DMS79 (cell line): ENCODE measurements at regions not wholly inside any gene's neighbourhood (a gene's known extent, or its start where the extent isn't known, plus 50 kb on each side); places are given as distances from the start of the nearest gene placed in this dataset.
A peak's percentile ranks its signal among the peaks of the same experiment; 100 is the strongest.

Experiments used
- DNase-seq: peaks from one replicate; lab custom pipeline; 2025; lab: John Stamatoyannopoulos, UW

DNA sequence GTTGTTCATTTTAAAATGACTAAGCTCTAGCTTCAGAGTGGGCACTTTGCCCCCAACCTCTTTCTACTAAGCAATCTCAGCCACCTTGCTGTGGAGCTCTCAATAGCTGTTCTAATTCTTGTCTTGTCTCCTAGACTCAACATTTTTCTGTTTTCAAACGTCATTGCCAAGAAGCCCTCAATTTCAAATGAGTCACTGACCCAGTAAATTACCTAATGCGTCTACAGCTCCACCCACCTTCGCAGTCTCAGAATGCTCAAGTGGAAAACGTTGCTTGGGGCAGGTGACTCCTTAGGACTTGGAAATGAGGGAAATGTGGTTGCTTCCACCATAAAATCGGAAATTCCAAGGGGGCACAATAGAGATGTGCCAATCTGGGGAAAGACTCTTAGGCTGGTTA, 59.0 kb downstream of the ING2 start:
- no peak for DNase-seq

DNA sequence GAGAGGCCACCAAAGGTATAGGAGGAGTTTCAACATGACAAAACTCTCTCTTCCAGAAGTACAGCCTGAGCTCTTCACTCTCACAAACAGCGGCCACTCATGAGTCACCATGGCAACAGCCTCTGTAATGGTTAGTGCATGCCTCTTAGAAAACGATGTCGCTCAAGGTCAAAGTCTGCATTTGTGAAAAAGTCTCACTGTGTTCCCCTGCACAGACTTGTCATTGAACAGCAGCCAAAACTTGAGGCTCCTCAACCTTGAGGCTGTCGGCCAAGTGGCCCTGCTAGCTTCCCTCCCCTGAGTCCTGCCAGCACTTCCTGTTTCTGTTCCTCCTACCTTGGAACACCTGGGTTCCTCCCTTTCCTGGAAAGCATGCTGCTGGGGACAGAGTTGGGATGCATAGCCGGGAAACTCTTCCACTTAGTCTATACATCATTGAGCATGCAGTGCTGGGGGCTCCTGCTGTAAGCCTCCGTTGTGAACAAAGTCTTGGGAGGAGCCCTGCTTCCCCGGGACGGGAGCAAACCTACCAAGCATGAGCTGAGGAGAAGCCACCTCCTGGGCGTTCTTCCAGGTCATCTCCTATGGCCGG, 66.6 kb downstream of the ING2 start:
- DNase-seq: peak; percentile 92

DNA sequence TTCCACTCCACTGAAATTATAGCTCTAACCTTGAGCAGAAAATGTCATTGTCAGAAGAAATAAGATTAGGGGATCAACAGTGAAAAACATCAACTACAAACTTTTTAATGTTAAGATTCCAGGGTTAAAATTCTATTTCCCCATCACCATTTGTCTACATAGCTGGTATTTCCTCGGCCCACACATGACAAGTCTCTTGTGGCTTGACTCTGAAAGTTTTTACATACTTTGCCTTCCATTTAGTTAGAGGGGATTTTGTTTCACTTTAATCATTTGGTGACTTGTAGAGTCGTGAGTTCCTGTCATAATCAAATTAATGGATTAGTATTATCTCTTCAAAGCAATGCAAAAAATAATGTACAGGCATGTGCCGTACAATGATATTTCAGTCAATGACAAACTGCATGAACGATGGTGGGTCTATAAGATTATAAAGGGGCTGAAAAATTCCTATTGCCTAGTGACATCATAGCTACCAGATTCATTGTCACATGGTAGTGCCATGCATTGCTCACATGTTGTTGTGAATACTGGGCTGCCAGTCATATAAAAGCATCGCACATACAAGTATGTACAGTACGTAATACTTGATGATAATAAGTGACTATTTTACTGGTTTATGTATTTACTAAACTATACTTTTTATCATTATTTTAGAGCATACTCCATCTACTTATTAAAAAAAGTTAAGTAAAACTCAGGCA, 72.0 kb downstream of the ING2 start:
- no peak for DNase-seq

DNA sequence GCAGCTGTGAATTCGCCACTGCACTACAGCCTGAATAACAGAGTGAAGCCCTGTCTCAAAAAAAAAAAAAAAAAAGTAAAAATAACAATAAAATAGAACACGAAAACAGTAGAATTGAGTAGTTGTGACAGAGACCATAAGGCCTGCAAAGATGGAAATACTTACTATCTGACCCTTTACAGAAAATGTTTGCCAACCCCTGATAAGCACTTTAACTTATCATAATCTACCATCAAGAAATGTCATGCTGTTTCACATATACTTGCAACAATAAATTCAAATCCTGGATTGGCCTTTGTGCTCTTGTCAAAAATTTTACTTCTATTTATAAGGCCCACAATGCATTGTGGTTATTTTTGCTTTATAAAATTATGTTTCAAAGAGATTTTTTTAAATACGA, 75.5 kb downstream of the ING2 start:
- DNase-seq: no peak

DNA sequence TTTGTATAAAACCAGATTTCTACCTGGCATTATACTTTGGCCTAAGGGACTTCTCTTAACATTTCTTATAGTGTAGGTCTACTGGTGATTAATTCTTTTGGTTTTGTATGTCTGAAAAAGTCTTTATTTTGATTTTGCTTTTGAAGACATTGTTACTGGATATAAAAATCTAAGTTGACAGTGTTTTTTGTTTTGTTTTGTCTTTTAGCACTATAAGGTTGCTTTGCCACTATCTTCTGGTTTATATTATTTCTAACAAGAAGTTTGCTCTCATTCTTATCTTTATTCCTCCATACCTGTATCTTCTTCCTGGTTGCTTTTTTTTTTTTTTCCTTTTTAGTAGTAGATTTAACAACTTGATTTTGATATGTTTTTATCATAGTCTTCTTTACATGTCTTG, 76.0 kb downstream of the ING2 start:
- no peak for DNase-seq

DNA sequence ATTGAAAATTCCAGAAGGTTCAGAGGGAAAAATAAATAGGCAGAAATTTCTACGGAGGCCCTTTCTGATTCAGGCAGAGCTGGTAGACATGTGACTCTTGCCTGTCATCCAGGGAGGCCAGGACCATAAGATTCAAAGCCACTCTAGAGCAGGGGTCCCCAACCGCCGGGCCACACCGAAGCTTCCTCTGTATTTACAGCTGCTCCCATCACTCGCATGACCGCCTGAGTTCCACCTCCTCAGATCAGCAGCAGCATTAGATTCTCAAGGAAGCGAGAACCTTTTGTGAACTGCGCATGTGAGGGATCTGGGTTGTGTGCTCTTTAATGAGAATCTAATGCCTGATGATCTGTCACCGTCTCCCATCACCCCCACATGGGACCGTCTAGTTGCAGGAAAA, 72.2 kb downstream of the RWDD4 start:
- DNase-seq: no peak

DNA sequence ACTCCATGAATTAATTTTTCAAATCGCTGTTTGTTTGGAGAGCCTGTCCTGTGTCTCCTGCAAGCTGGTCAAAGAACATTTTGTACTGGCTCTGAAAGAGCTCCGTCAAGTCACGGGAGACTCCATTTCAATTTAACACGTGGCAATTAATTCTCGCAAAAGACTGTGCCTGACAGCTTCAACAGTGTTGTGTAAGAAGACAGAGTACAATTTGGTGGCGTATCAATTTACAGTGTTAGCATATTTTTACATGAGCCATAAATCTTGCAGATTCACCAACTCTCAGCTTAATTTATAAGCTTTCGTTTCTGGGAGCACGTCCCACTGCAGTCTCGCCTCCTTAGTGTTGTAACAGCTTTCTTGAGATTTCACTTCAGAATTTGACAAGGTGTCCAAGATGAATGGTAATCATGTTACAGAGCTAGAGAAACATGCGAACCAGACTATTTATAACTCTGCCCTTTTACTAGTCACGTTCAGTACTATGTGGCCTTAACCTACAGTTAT, 70.8 kb downstream of the RWDD4 start:
- no peak for DNase-seq

DNA sequence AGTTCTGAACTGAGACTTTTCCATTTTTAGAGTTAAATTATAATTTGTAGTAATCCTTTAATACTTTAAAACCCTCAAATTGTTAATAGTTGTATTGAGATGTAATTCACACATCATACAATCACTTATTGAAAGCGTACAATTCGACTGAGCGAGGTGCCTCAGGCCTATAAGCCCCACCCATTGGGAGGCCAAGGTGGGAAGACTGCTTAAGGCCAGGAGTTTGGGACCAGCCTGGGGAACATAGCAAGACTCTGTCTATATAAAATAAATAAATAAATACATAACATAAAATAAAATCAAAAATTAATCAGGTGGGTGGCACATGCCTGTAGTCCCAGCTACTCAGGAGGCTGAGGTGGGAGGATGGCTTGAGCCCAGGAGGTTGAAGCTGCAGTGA, 70.3 kb downstream of the RWDD4 start:
- no peak for DNase-seq

DNA sequence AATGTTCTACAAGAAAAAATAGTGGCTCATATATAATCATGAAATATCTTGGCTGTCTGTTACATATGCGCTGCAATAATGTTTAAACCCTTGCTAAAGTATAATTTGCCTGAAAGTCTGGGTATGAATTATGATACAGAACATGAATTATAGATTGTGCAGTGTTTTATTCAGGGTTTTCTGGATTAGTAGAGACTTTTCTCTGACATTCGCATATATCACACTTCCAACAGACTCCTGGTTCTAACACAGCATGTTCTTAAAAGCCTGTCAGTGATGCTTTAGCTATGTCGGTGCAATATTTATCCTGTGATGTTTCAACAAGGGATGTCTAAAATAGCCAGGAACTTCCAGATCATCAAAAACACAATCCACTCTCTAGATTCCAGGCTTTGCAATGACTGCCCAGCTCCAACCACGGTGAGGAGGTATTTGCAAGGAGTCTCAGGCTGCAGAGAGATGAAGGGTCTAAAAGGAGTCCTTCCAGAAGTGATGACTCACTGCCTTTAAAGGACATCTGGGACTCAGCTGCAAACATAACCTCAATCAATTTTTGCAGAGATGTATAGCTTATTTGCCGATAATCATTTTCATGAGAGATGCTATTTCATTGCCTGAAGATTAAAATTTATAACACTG, 69.4 kb downstream of the RWDD4 start:
- no peak for DNase-seq
